ENCODE measurements at regions not wholly inside any gene's neighbourhood (a gene's known extent, or its start where the extent isn't known, plus 50 kb on each side); places are given as distances from the start of the nearest gene placed in this dataset.

- no peak for TF ChIP-seq CTCF (IDR thresholded peaks at IDR 0.05; ENCODE audit: low read length, missing control alignments)
- DNase-seq (ENCODE audit: low read depth) = no peak
- no peak overlapping the region for H3K4me3 ChIP-seq (replicated peaks; ENCODE audit: low read depth, low read length)
Observed at GRCh38 chr4:171433674-171434073, 379.5 kb upstream of the GALNTL6 start.

GRCh38 chr4:171432536-171432935 lies 380.7 kb upstream of the GALNTL6 start:
- no peak overlapping the region for H3K4me3 ChIP-seq (replicated peaks; ENCODE audit: low read depth, low read length)
- no peak for DNase-seq (ENCODE audit: low read depth)
- no peak for TF ChIP-seq CTCF (IDR thresholded peaks at IDR 0.05; ENCODE audit: low read length, missing control alignments)

GRCh38 chr4:171430495-171430894 lies 382.7 kb upstream of the GALNTL6 start:
- H3K4me3 ChIP-seq (replicated peaks; ENCODE audit: low read depth, low read length) = no peak overlapping the region
- no peak for DNase-seq (ENCODE audit: low read depth)
- no peak for TF ChIP-seq CTCF (IDR thresholded peaks at IDR 0.05; ENCODE audit: low read length, missing control alignments)

DNA sequence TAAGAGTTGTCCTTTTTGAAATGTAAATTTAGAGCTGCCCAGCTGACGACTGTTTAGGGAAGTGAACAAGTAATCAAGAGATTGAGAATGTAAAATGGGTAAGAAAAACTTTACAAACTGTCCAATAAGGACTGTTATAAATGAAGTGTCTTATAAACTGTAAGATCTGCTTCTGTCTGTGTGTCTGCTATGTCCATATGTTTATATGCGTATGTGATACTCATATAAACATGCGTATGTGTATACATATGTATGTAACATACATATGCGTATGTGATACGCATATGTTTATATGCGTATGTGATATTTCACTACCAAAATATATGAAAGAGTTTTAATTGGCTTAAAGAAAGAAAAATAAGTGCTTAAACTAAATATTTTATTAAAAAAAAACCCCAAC lies 416.0 kb upstream of the GALNTL6 start:
- TF ChIP-seq CTCF (IDR thresholded peaks at IDR 0.05; ENCODE audit: low read length, missing control alignments) = no peak
- no peak for DNase-seq (ENCODE audit: low read depth)
- no peak overlapping the region for H3K4me3 ChIP-seq (replicated peaks; ENCODE audit: low read depth, low read length)

DNA sequence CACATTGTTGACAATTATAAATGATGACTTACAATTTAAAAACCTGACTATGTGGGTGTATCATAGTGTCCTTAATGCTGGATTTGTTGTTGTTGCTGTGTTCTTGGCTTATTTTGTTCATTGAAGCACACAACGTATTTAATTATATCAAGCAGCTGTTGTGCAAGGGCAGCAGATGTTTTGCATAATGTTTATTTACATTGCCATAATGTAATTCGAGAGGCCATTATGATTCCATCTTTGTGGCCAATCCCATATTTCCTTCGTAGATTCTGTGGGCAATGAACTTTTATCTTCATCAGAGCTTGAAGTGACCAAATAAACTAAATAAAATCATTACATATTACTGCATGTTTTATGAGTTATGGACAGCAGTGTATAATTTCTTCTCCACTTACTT lies 422.6 kb upstream of the GALNTL6 start:
- no peak for TF ChIP-seq CTCF (IDR thresholded peaks at IDR 0.05; ENCODE audit: low read length, missing control alignments)
- DNase-seq (ENCODE audit: low read depth) = no peak
- H3K4me3 ChIP-seq (replicated peaks; ENCODE audit: low read depth, low read length) = no peak overlapping the region

GRCh38 chr4:171378323-171378722 lies 434.9 kb upstream of the GALNTL6 start:
- DNase-seq (ENCODE audit: low read depth) = no peak
- no peak overlapping the region for H3K4me3 ChIP-seq (replicated peaks; ENCODE audit: low read depth, low read length)
- no peak for TF ChIP-seq CTCF (IDR thresholded peaks at IDR 0.05; ENCODE audit: low read length, missing control alignments)

GRCh38 chr4:171376724-171377123 lies 436.5 kb upstream of the GALNTL6 start:
- no peak overlapping the region for H3K4me3 ChIP-seq (replicated peaks; ENCODE audit: low read depth, low read length)
- no peak for DNase-seq (ENCODE audit: low read depth)
- TF ChIP-seq CTCF (IDR thresholded peaks at IDR 0.05; ENCODE audit: low read length, missing control alignments) = no peak

All from fibroblast of pulmonary artery (primary cell).